HG03097 (cell line): ENCODE measurements at regions not wholly inside any gene's neighbourhood (a gene's known extent, or its start where the extent isn't known, plus 50 kb on each side); places are given as distances from the start of the nearest gene placed in this dataset.

ENCODE experiments used
- ATAC-seq: cut with Tn5 transposase; IDR thresholded peaks from one replicate; pipeline ENCODE4 v1.9.1; 2021; ENCODE audit not compliant: unreplicated experiment, low FRiP score

DNA sequence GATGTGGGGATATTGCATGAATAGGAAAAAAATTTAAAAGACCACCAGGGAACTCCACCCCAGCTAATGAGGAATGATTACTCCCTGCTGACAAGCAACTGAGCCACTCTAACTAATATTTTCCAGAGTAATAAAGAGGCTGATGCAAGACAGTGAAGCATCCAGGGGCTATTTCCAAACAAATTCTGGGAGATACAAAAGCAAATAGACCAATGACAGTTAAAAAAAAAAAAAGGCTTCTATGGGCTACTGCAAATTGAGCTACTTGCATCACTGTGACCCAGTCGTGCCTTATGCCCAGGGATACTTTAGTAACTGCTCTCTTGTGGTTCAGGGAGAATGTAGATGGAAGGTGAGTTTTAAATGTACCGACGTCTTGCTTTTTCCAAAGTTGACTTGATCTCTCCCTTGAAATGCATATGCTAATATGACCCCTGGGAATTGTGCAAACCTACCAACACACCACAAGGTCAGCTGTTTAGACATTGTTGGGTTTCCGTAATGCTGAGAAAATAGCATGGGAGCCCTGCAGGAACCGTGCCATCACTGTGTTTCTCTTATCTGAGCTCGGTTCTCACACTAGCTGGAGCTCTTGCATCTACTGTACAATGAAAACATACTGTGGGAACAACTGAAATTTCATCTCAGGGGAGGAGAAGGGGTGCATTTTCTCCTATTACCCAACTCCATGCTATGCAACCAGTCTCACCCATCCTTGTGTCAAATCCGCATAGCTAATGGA lies 250.6 kb upstream of the MAP3K1 start:
- ATAC-seq = no peak

DNA sequence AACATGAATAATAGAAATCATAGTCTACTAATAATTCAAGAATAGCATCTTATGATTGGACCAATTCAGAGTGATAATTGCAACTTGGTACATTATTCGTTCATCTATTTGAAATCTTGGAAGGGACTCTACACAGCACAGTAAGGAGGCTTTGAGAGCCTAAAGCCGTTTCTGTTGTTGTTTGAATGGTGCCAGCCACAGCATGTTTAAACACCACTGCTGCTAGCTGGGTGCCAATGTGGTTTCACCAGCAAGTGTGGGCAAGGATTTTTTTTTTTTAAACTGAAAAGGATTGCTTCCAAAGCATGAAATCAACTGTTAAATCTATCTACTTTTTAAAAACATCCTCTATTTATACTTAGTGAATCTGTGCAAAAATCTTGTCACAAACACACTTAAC lies 253.9 kb upstream of the MAP3K1 start:
- no peak for ATAC-seq

DNA sequence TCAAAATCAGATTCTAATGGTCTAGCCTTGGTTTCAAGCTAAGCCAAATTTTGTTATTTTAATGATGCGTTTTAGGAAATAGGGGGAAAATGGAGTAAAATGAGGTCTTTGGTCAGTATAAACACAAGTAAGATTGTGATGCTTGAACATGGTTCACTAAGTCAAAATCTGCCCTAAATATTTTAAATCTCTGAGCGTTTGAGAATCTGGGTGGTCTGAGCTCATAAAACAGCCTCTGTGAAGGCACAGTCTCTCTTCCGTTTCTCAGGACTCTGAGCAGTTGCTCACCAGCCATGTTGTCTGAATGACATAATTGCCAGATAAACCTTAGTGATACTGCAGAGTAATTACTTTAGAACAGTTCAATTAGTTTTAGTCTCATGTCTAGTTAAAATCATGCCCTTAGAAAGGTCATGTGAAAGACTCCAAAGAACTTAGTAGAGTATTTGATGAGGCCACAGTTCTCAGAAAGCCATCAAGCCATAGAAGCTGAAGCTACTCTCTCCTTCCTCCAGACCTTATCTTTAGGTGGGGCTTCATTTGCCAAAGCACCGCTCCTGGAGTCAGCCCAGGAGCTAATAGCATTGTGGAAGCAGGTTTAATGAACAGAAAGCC lies 257.1 kb upstream of the MAP3K1 start:
- ATAC-seq = no peak

DNA sequence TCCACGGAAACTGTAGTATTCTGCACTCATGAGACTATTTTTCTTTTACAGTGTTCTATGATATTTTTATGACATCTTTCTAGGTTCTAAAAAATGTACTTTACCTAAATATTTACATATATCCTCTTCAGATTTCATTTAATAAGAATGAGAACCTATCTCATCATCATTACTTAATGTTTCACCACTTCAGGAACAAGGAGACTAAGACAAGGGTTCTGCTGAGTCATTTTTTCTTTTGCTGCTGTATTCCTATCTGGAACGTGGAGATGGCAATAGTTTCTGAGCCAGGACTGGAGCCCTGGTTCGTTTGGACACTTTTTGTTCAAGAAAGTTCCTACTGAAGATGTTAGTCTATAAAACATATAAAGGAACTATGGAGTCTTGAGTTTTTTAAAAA lies 258.2 kb upstream of the MAP3K1 start:
- no peak for ATAC-seq

DNA sequence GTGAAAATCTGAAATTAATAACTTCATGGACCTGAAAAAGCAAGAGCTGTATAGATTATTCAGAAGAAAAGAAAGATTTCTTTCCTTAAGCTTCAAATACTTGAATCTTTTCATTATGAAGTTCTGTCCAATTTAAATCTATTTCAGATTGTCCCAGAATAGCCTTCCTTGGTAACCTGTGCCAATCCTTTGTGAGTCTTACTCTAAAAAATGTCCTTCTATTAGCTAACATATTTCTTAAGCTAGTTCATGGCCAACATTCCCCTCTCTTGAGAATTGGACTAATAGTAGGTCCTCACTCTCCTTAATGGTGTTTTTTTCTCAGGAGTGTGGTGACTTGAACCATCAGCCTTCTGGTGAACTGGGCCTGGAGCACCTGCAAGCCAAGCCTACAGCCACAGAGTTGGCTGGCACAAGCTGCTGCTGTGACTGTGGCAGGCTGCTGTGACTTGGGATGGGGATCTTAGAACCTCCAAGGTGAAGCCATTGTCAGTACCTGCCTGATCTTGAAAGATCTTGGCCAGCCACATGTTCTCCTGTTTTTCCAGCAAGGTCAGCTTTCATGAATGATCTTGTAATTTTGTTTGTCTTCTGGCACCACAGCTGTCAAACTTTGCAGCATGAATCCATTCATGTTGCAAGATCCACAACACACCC lies 262.6 kb upstream of the MAP3K1 start:
- ATAC-seq = no peak

DNA sequence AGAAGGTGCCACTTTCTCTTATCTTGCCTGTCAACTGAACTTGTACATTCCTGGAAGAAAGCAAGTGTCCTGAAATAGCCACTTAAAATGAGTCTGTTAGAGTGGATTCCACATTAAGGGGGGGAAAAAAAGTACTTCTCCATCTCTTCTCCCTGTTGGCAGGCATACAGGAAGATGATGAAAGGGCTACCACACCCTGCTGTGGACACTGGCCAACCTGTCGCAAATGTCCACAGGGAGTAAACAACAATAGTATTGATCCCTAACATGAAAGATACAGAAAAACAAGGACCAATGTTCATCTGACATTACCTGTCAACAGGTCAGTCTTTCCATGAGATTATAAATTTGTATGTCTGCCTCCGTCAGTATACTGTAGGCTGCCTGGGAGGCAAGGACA lies 265.1 kb upstream of the MAP3K1 start:
- no peak for ATAC-seq

DNA sequence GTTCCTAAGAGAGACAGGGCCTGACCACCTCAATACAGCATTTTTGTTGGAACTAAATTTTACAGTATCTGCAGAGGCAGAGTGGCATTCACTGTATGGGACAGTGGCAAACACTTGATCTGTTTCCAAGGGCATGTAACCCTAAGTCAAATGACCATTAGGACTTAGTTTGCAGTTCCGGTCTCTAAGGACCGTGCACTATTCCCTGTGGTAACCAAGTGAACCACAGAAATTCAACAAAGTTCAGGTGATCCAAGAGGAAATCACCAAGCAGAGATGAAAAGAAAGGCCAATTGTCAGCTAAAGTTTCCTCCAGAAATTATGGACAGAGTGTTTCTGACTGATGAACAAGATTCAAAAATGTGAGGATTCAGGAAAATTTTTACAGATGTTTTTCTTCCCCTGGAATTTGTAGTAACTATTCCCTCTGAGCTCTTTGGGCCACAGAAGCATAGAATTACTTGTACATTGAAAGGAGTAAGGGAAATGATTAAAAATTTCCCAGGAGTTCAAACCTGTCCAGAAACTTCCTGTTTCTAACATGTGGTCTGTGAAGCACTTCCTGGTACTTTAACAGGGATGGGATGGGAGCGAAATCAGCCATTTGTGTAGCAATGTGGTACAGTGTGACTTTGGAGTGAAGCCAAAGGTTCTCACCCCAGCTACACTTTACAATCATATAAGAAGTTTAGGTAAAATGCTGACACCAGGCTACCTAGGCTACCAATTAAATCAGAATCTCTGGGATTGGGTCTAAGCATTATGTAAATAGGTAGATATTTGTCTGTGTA lies 266.1 kb upstream of the MAP3K1 start:
- no peak for ATAC-seq

DNA sequence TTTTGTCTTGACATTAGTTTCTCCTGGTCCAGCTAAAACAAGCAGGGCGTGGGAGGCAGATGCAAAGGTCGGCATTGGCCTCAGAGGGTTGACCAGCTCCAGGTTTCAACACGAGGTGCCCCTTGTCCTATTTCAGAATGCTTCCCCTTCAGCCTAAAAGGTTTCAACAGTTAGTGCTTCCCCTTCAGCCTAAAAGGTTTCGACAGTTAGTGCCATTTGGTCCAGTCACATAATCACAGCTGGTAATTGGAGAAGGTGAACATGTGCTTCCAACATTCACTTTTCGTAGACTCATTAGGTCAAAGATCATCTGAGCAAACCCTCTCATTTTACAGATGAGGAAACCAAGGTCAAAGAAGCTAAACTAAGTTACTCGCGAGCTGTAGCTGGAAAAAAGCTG lies 270.3 kb upstream of the MAP3K1 start:
- ATAC-seq = no peak

DNA sequence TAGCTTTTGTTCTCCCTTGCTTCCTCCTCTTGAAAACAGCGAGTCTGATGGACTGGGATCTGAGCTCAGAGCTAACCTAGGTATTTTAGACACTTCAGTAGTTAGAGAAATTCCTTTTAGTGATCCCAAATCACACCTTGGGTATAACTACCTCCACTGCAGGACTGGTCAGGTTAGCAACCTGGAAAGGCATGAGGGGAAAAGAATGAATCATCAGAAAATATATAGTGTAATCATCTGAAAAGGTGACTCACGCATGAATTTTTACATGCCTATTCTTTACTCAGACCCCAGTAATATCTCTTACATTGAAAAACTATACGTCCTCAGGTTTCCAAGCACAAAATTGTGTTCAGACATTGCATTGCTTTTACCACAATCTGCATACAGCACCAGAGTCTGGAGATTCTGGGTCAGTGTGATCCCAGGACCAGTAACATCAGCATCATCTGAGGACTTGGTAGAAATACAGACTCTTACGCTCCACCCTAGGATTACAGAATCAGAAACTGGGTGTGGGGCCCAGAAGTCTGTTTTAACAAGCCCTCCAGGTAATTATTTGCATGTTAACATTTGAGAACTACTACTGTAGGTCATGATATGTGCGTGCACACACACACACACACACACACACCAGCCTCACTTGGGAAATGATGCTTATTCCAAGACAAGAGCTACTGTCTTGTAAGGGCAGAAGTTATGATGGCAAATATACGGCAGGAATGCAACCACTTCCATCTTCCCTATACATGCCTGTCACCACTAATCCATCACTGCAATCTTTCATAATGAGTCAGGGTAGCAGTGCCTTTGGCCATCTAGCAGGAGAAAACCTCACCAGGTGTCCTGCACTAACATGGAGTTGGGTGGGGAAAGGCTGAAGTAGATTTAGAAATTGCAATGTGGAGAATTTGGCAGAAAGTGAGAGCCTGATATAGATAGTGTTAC lies 271.6 kb upstream of the MAP3K1 start:
- ATAC-seq = no peak

DNA sequence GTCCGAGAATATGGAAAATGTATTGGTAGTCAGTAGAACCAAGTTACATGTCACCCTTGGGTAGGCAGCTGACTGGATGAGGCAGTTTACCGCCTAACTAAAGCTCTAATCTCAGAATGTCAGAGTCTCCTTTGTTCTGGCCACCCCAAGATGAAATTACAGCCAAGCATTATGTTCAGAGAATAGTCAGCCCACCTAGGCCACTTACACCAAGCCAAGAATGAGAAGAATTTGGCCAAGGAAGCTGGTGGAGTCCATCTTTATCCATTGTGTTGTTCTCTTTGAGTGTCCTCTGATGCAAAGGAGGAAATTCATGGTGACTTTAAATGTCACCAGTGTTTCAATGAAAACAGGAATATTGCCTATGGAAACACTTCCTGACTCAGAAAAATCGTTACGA lies 275.1 kb upstream of the MAP3K1 start:
- ATAC-seq = no peak

DNA sequence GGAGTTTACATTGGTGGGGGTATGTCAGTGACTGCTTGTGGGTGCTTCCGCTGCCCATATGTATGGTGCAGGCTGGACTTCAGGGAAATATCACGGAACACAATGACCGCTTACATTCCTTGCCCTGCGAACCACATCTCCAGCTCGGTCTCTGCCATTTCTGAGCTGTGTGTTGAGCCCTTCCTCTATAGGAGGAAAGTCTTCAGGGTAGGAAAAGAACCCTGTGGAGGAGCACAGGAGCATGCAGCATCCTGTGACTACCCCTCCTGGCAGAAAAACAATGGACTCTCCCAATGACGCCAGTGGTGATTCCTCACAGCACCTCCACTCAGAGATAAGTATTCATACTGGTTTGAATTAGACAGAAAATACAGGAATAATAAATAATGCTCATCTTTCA lies 276.8 kb upstream of the MAP3K1 start:
- no peak for ATAC-seq

DNA sequence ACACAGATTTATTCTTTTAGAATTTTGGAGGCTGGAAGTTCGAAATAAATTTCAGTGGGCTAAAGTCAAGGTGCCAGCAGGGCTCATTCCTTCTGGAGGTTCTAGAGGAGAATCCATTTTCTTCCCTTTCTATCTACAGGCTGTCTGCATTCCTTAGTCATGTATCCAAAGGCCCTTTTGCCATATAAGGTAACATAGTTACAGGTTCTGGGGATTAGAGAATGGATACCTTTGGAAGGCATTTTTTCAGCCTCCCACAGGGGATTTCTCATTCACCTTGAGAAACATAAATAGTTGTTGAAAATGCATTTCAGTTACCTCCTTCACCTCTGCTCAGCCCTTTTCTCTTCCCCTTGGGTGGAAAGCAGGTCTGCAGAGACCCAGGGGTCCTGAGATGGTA lies 280.0 kb upstream of the MAP3K1 start:
- ATAC-seq = no peak

DNA sequence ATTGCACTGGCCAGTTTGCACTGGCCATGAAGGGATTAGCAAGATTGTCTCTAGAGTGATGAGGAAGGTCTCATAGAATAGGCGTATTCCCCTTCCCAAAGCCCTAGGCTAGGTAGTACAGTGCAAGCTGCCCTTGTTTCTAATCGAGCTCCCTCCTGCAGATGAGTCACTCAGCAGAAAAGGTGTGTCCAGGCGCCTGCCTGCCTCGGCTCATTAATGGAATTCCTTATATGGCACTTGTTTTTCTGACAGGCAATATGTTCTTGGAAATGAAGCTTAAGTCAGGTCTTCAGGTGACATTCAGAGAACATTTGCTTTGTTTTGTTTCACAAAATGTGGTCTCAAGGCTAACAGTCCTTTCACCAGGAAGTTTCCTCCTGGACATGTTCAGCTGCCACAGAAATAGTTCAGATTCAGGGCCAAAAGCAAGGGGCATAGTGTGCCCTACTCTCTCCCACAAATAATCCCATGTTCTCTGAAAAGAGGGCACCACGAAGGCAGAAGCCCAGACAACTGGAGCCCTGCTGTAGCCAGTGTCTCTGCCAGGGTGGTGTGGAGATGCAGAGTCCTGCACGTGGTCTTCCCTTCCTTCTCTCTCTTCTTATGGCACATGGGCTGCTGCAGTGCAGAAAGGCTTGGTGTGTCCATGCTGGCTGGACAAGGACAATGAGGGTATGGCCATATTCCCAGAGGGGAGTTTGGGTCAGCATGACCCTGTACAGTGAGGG lies 281.1 kb upstream of the MAP3K1 start:
- ATAC-seq = no peak

DNA sequence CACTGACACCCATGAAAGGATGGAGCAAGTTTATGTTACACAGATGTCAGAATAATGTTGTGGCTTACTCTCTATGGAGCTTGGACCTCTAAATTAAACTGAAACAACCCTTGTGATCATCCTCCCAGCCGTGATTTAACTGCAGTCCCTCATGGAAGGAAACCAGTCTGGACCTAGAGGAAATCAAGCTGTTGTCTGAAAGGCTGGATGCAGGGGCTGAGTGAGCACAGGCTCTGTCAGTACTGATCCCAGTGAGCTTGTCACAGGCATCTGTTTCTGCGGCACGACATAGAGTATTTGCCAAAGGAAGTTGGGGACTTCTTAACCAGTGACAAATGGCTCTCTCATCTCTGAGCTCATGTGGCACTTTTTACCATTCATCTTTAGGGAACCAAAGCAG lies 282.9 kb upstream of the MAP3K1 start:
- no peak for ATAC-seq

DNA sequence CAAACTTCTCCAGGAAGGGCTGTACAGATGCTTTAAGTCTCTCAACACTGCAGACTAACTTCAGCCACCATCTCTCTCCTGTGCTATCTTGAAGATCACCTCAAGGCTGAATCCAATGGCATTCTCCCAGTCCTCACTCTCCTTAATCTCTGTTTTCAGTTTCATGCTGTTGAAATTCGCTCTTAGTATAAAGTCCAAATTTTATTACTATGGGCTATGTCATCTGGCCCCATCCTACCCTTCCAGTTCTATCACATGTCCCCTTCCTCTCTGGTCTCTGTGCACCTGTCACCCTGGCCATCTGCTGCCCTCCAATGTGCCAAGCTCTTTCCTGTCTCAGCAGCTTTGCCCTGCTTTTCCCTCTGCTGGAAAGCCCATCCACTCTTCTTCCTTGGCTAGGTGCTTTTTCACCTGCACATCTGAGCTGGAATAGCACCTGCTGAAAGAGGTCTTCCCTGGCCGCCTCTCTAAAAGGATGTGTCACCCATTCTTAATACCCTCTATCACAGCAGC lies 284.7 kb upstream of the MAP3K1 start:
- ATAC-seq = no peak

DNA sequence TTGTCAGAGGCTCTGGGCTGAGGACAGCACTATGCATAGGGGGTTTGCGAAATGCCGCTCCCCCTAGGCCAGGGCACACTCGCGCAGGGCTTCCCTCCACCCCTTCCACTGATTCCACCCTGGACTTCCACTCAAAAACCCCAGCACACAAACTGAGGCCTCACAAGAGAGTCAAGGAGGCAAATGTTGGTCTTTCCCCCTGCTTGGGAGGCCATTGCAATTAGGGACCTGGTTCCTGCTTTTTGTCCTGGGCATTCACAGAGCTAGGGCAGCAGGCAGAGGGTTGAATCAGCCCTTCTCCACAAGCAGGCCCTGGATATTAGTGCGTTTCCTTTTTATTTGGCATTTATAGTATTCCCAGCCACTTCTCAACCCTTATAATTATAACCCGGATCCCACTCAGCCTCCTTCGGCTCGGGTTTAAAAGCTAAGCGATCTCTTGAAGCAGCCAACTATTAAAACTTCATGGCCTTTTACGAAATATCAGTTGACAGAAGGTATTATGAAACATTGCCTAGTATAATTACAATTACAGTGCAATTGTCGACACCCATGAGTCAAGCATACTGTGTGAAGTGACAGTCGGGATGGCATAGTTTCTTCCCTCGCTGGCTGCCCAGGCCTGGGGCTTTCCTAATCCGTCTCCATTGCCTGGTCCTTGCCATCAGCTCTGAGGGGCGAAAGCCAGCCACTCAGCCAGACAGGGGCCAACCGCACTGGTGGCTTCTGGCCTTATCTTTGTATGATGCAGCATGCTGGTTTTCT lies 285.5 kb upstream of the MAP3K1 start:
- ATAC-seq = no peak

DNA sequence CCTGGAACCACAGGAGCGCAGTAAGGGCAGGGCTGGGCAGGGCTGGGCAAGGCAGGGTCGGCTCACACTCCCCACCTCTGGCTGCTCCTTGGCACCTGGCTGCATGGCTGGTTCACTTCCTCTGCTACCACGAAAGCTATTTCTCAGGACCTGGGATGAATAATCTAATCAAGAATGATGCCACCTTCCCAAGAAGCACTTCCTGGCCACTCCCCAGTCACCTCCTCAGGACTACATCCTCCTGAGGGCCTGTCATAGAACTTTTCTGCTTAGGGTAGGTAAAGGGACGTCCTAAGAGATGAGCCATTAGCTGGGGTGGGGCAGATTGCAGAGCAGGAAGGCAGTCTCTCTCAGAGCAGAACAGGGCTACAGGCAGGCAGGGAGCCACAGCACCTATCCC lies 288.2 kb upstream of the MAP3K1 start:
- ATAC-seq = no peak

DNA sequence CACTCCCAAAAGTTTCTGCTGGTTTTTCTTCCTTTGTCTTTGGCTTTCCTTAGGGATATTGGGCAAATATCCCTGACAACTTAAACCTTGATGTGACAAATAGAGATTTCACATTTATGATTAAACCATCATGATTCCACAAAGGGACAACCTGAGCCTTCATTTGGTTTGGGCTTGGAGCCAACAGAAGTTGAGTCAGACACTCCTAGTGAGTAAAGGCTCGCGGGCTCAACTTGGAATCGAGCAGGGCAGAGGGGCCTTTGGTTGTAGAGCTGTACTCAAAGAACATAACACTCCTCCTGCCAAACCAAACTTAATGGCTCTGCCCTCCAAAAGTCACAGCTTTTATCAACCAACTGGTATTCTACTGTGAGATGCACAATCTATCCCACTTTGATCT lies 290.2 kb upstream of the MAP3K1 start:
- ATAC-seq = no peak
